GDM1 (cell line): ENCODE measurements at regions not wholly inside any gene's neighbourhood (a gene's known extent, or its start where the extent isn't known, plus 50 kb on each side); places are given as distances from the start of the nearest gene placed in this dataset.

Experiments used
- DNase-seq: peaks from one replicate; lab custom pipeline; 2025; lab: John Stamatoyannopoulos, UW

- DNase-seq: no peak
Measured at GRCh38 chr6:138550346-138550767, 51.1 kb upstream of the NHSL1 start.

- no peak for DNase-seq
Measured at GRCh38 chr6:138554146-138554545, 54.9 kb upstream of the NHSL1 start.

GRCh38 chr6:138555421-138555988 lies 56.2 kb upstream of the NHSL1 start:
- DNase-seq: no peak

GRCh38 chr6:138557147-138557546 lies 57.9 kb upstream of the NHSL1 start:
- DNase-seq: no peak

GRCh38 chr6:138559143-138559542 lies 59.8 kb upstream of the NHSL1 start:
- DNase-seq: no peak

- DNase-seq: no peak
Measured at GRCh38 chr6:138560130-138560860, 61.0 kb upstream of the NHSL1 start.

- DNase-seq: no peak
Measured at GRCh38 chr6:138562691-138563090, 63.4 kb upstream of the NHSL1 start.

GRCh38 chr6:138563231-138563630 lies 63.9 kb upstream of the NHSL1 start:
- DNase-seq: no peak

GRCh38 chr6:138563650-138564049 lies 64.4 kb upstream of the NHSL1 start:
- no peak for DNase-seq

GRCh38 chr6:138564170-138564721 lies 65.0 kb upstream of the NHSL1 start:
- DNase-seq: no peak

- no peak for DNase-seq
Measured at GRCh38 chr6:138567052-138567451, 67.8 kb upstream of the NHSL1 start.

GRCh38 chr6:138568997-138569396 lies 69.7 kb upstream of the NHSL1 start:
- DNase-seq: no peak

GRCh38 chr6:138569554-138569953 lies 70.3 kb upstream of the NHSL1 start:
- no peak for DNase-seq

- DNase-seq: no peak
Measured at GRCh38 chr6:138569970-138570724, 70.9 kb upstream of the NHSL1 start.

- DNase-seq: no peak
Measured at GRCh38 chr6:138570725-138571029, 71.4 kb upstream of the NHSL1 start.

GRCh38 chr6:138571181-138571580 lies 71.9 kb upstream of the NHSL1 start:
- DNase-seq: no peak

GRCh38 chr6:138571585-138572166 lies 72.4 kb upstream of the NHSL1 start:
- DNase-seq: no peak

GRCh38 chr6:138572167-138572875 lies 73.0 kb upstream of the NHSL1 start:
- no peak for DNase-seq

- no peak for DNase-seq
Measured at GRCh38 chr6:138572885-138573284, 73.6 kb upstream of the NHSL1 start.

GRCh38 chr6:138575257-138575656 lies 76.0 kb upstream of the NHSL1 start:
- no peak for DNase-seq

GRCh38 chr6:138576313-138576712 lies 77.0 kb upstream of the NHSL1 start:
- no peak for DNase-seq
